Inflammatory macrophage treated with lipopolysaccharide for 1 hour (primary cell): ENCODE measurements at regions not wholly inside any gene's neighbourhood (a gene's known extent, or its start where the extent isn't known, plus 50 kb on each side); places are given as distances from the start of the nearest gene placed in this dataset.

Source experiments
- DNase-seq, 2 donors: peaks; one replicate each; pipeline ENCODE4 v3.0.0-alpha.2; 2020 to 2022

DNA sequence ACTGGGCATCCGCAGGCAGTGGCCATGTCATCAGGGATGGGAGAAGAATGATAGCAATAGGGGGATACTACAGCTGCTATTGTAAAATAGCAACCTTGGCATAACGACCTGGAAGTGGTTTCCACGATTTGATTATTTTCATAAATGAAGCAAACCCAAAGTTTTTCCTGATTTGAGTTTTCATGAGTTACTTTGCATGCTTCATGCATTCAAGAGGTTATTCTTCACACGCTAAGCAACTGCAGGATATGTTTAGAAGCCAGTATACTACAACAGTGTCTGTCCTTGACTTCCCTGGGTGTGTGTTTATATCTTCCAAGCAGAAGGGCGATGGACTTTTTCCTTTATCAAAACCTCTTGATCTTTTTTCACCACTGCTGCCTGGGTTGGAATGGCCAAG is 281.1 kb upstream of the DUSP10 start:
- no peak for DNase-seq

GRCh38 chr1:222021129-222021528 is 279.2 kb upstream of the DUSP10 start:
- no peak for DNase-seq

DNA sequence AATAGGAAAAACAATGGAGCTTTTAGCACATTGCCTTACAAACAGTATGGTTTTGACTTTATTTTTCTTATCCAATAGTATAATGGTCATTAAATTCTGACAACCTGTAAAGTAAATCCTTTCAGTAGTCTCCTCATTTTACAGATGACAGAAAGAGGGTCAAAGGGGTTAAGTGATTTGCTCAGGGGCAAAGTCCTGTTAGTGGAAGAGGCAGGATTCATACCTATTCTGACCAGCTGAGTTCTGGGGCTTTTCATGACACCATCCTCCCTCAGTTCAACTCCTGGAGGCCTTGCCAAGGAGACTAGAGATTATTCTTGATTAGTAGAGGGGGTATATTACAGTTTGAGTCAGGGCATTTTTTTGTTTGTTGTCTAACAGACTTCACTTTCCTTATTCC is 278.7 kb upstream of the DUSP10 start:
- no peak for DNase-seq

DNA sequence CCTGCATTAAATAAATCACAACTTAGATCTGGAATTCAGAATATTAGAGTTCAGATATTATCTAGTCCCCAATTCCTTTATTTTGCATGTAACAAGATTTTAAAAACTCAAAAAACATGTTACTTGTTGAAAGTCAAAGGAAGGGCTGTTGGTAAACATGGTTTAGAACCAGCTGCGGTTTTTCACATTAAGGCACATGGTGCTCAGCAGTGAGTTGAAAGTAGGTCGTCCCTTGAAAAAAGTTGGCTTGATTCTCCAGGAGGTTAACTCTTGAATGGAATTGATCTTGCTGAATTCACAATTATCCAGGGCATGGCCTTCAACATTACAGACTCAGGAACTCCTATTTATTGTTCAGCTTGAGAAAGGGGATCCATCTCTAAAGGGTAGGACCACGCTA is 277.1 kb upstream of the DUSP10 start:
- no peak for DNase-seq

GRCh38 chr1:222018041-222018440 is 276.2 kb upstream of the DUSP10 start:
- DNase-seq: no peak

- DNase-seq: no peak
These were observed 273.8 kb upstream of the DUSP10 start for GRCh38 chr1:222015686-222016085.

- no peak for DNase-seq
These were observed 272.1 kb upstream of the DUSP10 start for GRCh38 chr1:222014001-222014400.

- DNase-seq: no peak
These were observed 270.9 kb upstream of the DUSP10 start for GRCh38 chr1:222012816-222013215.

DNA sequence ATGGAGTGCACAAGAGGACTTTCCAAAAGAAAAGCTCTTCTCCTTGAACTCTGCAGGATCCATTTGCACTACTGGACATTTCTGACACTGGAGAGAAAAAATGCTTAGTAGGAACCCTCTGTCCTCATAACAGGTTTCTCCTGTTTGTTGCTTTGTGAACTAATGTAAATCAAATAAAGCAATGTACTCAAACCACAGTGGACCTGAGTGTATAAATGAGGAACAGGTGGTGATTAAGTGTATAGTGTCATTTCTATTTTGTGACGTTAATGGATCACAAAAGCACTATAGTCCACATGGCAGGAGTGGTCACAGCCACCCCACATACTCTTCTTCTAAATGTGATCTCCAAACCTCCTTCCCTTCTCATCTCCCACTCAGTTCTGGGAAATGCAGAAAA is 268.4 kb upstream of the DUSP10 start:
- no peak for DNase-seq

- no peak for DNase-seq
These were observed 267.3 kb upstream of the DUSP10 start for GRCh38 chr1:222009105-222009730.

DNA sequence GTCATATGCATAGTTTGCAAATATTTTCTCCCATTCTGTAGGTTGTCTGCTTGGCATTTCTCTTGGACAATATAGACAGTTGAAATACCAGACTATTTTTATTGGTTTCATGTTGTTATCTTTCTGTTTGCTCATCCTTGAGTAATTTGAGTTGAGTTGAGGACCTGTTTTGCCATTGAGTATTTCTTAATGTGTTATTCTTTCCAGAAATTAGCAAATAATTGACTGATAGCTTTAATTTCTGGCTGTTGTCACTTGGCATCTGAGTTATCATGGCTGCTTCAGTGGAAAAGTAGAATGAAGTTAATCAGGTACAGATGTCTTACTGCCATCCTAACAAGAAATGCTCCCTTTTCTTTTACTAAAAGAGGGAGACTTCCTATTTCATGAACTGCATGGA is 264.8 kb upstream of the DUSP10 start:
- DNase-seq: no peak

DNA sequence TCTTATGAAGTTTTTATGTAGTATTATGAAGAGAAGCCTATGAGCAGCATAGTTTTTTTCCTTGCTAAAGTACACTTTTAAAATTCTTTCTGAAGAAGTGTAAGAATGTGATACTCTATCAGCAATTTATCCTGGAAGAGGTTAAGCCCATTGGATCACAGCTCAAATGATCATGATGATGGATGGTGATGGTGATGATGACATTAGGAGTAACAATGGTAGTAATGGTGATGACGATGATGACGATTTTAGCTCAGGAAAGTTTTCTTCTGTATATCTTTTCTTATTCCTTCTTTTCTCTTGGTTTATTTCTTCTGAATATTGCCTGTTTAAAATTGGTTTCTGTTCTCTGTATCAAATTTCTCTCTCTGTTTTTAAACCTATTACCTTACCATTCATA is 262.9 kb upstream of the DUSP10 start:
- no peak for DNase-seq

DNA sequence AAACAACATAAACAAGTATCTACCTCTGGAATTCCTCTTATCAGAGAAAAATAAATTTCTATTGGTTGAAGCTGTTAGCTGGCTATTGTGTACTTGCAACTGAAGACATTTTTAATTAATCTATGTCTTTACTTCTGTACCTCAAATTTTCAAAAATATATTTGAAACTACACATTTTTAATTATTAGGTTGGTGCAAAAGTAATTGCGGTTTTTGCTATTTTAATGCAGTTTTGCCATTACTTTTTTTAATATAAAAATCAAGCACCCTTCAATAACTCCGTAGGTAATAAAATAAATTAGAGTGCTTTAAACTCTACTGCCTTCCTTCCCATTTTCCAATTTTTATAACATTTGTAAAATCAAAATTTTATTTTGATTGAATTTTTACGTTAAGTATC is 262.1 kb upstream of the DUSP10 start:
- DNase-seq: no peak

GRCh38 chr1:222002503-222002902 is 260.6 kb upstream of the DUSP10 start:
- DNase-seq: no peak

DNA sequence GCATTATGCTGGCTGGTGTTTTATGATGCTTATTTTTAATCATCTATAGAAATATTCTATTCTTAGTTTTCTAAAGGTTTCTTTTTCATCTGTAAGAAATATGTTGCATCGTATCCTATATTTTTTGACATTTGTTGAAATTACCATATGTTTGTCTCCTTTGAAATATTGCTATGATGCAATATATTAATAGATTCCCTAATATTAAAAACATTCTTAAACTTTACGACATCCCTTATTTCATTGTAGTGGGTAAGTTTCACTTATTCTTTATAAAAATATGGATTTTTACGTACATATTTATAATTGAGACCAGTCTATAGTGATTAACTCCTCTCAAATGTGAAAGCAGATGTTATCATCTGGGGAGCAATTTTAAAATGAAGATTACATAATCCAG is 258.2 kb upstream of the DUSP10 start:
- no peak for DNase-seq

DNA sequence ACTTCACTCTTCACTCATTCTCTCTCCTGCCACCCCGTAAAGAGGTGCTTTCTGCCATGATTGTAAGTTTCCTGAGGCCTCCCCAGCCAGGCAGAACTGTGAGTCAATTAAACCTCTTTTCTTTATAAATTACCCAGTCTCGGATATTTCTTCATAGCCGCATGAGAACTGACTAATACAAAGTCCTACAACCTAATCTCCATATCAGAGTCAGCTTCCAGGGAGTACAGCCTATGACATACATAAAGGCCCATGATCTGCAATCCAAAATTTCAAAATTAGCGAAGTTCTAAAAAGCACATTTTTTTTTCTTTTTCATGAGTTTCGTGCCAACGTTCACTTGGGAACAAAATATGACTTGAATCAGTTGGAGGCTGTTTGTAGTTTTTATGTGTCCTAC is 256.9 kb upstream of the DUSP10 start:
- no peak for DNase-seq

GRCh38 chr1:221998186-221998612 is 256.3 kb upstream of the DUSP10 start:
- no peak for DNase-seq

DNA sequence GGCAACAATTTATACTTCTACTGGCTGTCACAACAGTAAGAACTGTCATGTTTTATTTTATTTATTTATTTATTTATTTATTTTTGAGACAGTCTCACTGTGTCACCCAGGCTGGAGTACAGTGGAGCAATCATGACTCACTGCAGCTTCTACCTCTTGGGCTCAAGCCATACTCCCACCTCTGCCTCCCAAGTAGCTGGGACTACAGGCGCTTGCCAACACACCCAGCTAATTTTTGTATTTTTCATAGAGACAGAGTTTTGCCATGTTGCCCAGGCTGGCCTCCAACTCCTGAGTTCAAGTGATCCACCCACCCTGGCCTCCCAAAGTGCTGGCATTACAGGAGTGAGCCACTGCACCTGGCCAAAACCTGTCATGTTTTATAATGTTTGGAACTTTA is 255.1 kb upstream of the DUSP10 start:
- peak in 1 of 2 donors; percentile 77 for DNase-seq

DNA sequence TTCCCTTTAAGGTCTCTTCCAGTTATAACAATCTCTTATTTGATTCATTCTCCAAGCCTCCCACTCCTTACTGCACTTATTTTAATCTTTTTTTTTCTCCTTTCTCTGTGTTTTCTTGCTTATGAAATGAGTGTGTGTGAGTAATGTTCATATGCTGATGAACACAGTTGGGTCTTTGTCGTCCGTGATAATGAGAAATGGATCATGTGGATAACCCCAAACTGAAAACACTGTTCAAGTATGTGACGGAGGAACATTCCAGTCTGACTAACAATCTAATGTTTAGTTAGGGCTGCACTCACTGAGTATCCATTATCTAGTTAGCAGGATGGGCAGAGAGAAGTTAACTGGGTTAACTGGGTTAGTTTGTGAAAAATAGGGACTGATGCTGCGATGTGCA is 253.1 kb upstream of the DUSP10 start:
- peak in 1 of 2 donors; percentile 78 for DNase-seq

DNA sequence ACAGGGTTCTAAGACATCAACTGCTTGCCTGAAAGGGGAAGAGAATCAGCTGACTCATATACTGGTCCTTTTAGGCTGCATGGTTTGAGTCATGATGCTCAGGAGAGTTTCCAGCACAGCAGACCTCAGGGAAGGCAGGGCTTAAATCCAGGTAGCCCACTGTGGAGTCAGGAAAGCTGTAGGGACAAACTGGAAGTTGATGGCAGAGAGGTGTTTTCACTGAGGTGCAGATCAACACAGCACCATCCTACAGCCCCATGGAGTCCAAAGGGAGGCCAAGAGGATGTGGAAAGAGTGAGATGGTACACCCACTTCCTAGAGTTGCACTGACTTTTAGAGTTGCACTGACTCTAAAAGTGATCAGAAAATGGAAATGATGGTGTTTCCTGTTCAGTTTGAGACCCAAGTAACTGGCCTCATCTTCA is 252.4 kb upstream of the DUSP10 start:
- peak; percentile 29 to 65 for DNase-seq

GRCh38 chr1:221993444-221993948 is 251.6 kb upstream of the DUSP10 start:
- no peak for DNase-seq

DNA sequence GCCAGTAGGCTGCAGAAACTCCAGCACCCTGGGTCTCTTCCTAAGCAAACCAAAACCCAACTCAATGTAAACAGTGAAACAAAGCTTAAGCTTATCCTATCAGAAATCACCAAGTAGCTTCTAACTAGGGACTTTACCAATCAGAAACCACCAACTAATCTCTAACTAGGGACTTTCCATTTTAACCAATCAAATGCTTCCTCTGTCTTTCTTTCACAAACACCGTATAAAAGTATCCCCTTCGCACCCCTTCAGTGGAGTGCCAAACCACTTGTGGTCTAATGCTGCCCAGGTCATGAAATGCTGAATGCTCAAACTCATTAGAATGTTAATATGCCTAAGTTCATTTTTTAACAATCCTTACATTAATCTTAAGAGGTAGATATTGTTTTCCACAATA is 250.5 kb upstream of the DUSP10 start:
- DNase-seq: peak in 1 of 2 donors; percentile 37

DNA sequence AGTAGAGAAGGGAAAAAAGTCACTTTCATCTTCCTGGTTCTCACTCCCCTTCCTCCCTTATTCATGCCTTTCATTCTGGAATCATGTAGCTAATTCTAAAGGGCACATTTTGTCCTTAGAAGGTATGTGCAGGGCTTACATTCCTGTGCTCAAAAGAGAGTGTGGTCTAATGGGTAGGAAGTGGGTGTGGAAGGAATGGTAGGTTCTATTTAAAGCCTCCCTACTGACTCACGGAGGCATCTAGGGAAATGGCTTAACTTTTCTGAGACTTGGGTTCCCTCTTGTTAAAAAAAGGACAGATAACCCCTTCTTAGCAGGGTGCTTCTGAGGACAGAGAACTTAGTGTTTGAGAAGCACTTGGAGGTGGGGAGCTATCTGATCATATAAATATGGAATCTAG is 249.3 kb upstream of the DUSP10 start:
- DNase-seq: peak in 1 of 2 donors; percentile 55

GRCh38 chr1:221989741-221990140 is 247.9 kb upstream of the DUSP10 start:
- no peak for DNase-seq

DNA sequence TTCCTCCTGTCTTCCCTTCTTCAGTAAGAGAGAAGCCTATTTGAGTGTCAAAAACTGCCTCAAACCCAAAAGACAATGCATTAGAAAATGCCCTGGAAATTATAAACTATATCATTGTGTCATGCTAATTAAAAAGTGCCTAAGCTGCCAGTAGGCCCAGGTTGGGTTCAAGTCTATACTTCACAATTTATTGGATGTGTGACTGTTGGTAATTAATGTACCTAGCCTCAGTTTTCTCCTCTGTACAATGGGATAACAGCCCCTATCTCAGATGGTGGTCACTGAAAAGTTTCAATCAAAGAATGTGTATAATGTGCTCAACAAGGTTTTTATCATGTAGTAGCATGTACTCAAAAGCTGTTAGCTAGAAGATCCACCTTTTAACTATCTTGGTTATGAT is 246.9 kb upstream of the DUSP10 start:
- no peak for DNase-seq
